CD4-positive, alpha-beta T cell (primary cell): ENCODE measurements at regions not wholly inside any gene's neighbourhood (a gene's known extent, or its start where the extent isn't known, plus 50 kb on each side); places are given as distances from the start of the nearest gene placed in this dataset.

Source experiments
- ATAC-seq: fragments of 200-7000 bp; cut with Tn5 transposase; one replicate; pipeline ENCODE4 v1.10.0; 2022; ENCODE audit warnings: mild to moderate bottlenecking; ENCODE audit not compliant: poor library complexity
- CTCF ChIA-PET: fragments of 350-600 bp; sonication (Branson Sonifier 250); formaldehyde crosslinking; loops from one replicate; lab custom pipeline; 2021; ENCODE audit warnings: antibody characterized with exemption, inconsistent platforms; lab: Charles Lee
- POLR2A ChIA-PET: fragments of 350-600 bp; sonication (Branson Sonifier 250); formaldehyde crosslinking; loops from one replicate; lab custom pipeline; 2021; ENCODE audit warnings: antibody characterized with exemption, inconsistent platforms; lab: Charles Lee
- DNase-seq, 14 experiments: peaks; one replicate each; pipeline ENCODE4 v3.0.0-alpha.2; 2013 to 2020; ENCODE audit warnings: mixed read lengths in 2 of 14
- H3K27ac ChIP-seq, 2 donors: one replicate each; pipeline versions ENCODE4 v1.5.1 to v1.7.0; 2013; ENCODE audit warnings: low read length in 2 of 2, low read depth in 1 of 2, mild to moderate bottlenecking in 1 of 2
- H3K27me3 ChIP-seq, 2 experiments: 1 replicate in 1 of 2; 2 replicates in 1 of 2; pipeline versions ENCODE4 v1.6.1 to v1.7.0; 2013; ENCODE audit warnings: low read length in 2 of 2, control low read depth in 1 of 2, mild to moderate bottlenecking in 1 of 2, moderate library complexity in 1 of 2; ENCODE audit not compliant: insufficient read depth in 2 of 2, control insufficient read depth in 1 of 2
- H3K36me3 ChIP-seq: one replicate; pipeline ENCODE4 v1.6.1; 2013; ENCODE audit warnings: low read length, control low read depth; ENCODE audit not compliant: insufficient read depth
- H3K4me1 ChIP-seq: one replicate; pipeline ENCODE4 v1.6.1; 2013; ENCODE audit warnings: low read length, control low read depth; ENCODE audit not compliant: insufficient read depth
- H3K4me3 ChIP-seq: one replicate; pipeline ENCODE4 v1.5.1; 2013; ENCODE audit warnings: mild to moderate bottlenecking, low read length, moderate library complexity
- H3K9me3 ChIP-seq, 2 experiments: 1 replicate in 1 of 2; 2 replicates in 1 of 2; pipeline versions ENCODE4 v1.6.1 to v1.7.0; 2013; ENCODE audit warnings: low read length in 2 of 2, mild to moderate bottlenecking in 2 of 2, control low read depth in 1 of 2, moderate library complexity in 1 of 2; ENCODE audit not compliant: control insufficient read depth in 1 of 2, insufficient read depth in 1 of 2
- H3K27ac Mint-ChIP-seq: one replicate; pipeline ENCODE4 v1.8.0; 2020; ENCODE audit warnings: mixed read lengths
- H3K27me3 Mint-ChIP-seq: one replicate; pipeline ENCODE4 v1.8.0; 2021; ENCODE audit warnings: mixed read lengths
- H3K36me3 Mint-ChIP-seq: one replicate; pipeline ENCODE4 v1.8.0; 2021; ENCODE audit warnings: low read depth, mixed read lengths
- H3K4me1 Mint-ChIP-seq: one replicate; pipeline ENCODE4 v1.8.0; 2021; ENCODE audit warnings: low read depth, mixed read lengths
- H3K4me3 Mint-ChIP-seq: one replicate; pipeline ENCODE4 v1.8.0; 2020; ENCODE audit warnings: mild to moderate bottlenecking, mixed read lengths
- H3K9me3 Mint-ChIP-seq: one replicate; pipeline ENCODE4 v1.8.0; 2020; ENCODE audit warnings: mixed read lengths
- intact Hi-C, 2 experiments: fragments of 100-400 bp; cut with DNase I in 1 of 2; cut with micrococcal nuclease in 1 of 2; formaldehyde crosslinking; loops; one replicate each; pipeline versions ENCODE4 v1.15.1 to v1.9.0; 2023 to 2025; cut with DNase I, micrococcal nuclease
- TF ChIP-seq, protein P1 (sequence below): fragments of 200-600 bp; IDR thresholded peaks from one replicate; pipeline ENCODE4 v1.8.0; 2022; ENCODE audit warnings: antibody characterized with exemption, mild to moderate bottlenecking

DNA sequence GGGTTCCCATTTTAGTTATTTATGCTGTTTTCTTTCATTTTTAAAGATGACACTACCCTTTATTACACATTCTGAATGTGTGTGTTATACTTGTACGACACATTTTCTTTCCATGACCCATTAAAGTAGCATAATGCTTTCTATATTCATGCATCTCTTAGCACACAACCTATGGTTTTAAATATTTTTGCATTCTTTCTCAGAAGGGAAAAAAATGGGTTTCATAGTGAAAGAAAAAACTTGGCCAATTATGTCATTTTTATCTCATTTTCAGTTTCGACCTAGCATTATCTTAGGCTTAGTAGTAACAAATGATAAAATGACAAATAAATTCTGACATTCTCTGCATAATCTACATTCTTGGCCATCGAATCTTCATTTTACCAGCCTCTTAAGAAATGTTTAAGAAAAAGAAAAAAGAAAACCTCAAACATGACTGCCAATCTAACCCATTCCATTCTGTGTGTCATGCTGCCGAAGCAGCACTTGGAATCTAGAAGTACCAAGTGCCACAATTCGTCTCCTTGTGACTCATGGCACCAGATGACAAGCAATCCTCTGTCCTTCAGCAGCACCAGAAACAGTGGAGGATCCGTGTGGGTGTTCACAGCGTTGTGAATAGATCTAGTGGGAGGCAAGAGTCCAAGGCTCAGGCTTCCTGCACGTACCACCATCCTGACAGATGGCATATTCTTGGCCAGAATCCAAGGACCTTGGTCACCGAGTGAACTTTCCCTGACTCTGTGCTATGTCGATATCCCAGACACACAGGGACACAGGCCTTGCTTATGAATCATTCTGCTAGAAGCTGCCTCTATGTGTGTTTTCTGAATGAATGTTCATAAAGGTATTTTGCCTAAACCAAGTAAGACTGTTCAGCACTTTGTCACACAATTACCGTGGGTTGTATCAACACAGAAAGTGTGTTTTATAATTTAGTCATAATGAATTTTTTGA lies 502.7 kb downstream of the NR2F1-AS1 start:
- intact Hi-C loops = no loop called here
- H3K27ac ChIP-seq = no peak overlapping the region
- no peaks in the 10 kb centered on the region for H3K9me3 ChIP-seq
- H3K4me3 ChIP-seq = no peak overlapping the region
- H3K36me3 Mint-ChIP-seq = no peaks in the 10 kb centered on the region
- no peak for ATAC-seq
- no peaks in the 10 kb centered on the region for H3K4me1 ChIP-seq
- no peaks in the 10 kb centered on the region for H3K27me3 Mint-ChIP-seq
- DNase-seq = no peak
- no peak overlapping the region for H3K27ac Mint-ChIP-seq
- no peaks in the 10 kb centered on the region for H3K36me3 ChIP-seq
- H3K4me3 Mint-ChIP-seq = no peak overlapping the region
- CTCF ChIA-PET = no interaction called here
- no peaks in the 10 kb centered on the region for H3K9me3 Mint-ChIP-seq
- H3K27me3 ChIP-seq = no peaks in the 10 kb centered on the region
- POLR2A ChIA-PET = no interaction called here
- H3K4me1 Mint-ChIP-seq = no peaks in the 10 kb centered on the region
- TF ChIP-seq, protein P1, sequence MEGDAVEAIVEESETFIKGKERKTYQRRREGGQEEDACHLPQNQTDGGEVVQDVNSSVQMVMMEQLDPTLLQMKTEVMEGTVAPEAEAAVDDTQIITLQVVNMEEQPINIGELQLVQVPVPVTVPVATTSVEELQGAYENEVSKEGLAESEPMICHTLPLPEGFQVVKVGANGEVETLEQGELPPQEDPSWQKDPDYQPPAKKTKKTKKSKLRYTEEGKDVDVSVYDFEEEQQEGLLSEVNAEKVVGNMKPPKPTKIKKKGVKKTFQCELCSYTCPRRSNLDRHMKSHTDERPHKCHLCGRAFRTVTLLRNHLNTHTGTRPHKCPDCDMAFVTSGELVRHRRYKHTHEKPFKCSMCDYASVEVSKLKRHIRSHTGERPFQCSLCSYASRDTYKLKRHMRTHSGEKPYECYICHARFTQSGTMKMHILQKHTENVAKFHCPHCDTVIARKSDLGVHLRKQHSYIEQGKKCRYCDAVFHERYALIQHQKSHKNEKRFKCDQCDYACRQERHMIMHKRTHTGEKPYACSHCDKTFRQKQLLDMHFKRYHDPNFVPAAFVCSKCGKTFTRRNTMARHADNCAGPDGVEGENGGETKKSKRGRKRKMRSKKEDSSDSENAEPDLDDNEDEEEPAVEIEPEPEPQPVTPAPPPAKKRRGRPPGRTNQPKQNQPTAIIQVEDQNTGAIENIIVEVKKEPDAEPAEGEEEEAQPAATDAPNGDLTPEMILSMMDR = no peak

DNA sequence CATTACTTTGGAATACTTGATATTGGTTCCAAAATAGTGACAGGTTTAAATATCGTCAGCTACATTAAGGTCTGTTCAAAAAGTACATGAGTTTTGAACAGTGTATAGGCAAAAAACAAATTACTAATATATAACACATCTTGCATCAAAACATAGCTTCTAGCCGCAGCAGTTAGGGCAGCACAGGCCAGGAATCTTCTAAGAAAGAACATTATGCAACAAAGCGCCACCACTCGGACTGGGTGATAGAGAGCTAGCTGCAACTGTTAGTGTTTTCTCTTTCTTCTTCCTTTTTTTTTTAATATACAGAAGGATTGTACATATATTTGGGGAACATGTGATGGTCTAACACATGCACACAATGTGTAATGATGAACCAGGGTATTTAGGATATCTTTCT lies 504.5 kb downstream of the NR2F1-AS1 start:
- ATAC-seq (no peak), DNase-seq (no peak)
- H3K36me3 ChIP-seq = no peaks in the 10 kb centered on the region
- no peak overlapping the region for H3K4me3 Mint-ChIP-seq
- H3K4me3 ChIP-seq = no peak overlapping the region
- no peak overlapping the region for H3K27ac Mint-ChIP-seq
- H3K36me3 Mint-ChIP-seq = no peaks in the 10 kb centered on the region
- no peaks in the 10 kb centered on the region for H3K27me3 ChIP-seq
- CTCF ChIA-PET = no interaction called here
- intact Hi-C loops = no loop called here
- no peaks in the 10 kb centered on the region for H3K4me1 ChIP-seq
- H3K27me3 Mint-ChIP-seq = no peaks in the 10 kb centered on the region
- no peak overlapping the region for H3K27ac ChIP-seq
- no peaks in the 10 kb centered on the region for H3K4me1 Mint-ChIP-seq
- POLR2A ChIA-PET = no interaction called here
- TF ChIP-seq, protein P1 = no peak
- peaks cover 3% of the 10 kb centered on the region for H3K9me3 Mint-ChIP-seq
- H3K9me3 ChIP-seq = no peaks in the 10 kb centered on the region

DNA sequence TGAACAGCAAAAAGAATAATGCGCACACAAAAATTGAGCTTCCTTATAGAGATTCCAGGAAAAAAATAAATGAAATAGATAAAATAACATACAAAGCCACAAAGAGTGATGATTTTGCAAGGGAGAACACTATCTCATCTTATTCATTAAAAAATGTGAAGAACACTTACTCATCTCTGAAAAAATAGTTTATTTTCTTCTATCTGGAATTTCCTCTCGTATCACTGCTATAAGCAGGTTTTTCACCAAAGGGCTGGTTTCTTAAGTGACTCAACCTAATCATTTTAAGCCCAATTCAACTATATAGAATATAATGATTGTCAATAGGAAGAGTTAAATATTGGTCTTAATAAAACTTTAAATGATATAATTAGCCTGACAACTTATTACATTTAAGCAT lies 504.9 kb downstream of the NR2F1-AS1 start:
- H3K4me3 ChIP-seq = no peak overlapping the region
- no peaks in the 10 kb centered on the region for H3K4me1 ChIP-seq
- H3K9me3 ChIP-seq = no peaks in the 10 kb centered on the region
- H3K27me3 ChIP-seq = no peaks in the 10 kb centered on the region
- Mint-ChIP-seq H3K4me1 (no peaks in the 10 kb centered on the region), H3K36me3 (no peaks in the 10 kb centered on the region), H3K4me3 (no peak overlapping the region), H3K9me3 (peaks cover 3% of the 10 kb centered on the region), H3K27me3 (no peaks in the 10 kb centered on the region), H3K27ac (no peak overlapping the region)
- TF ChIP-seq, protein P1 = no peak
- intact Hi-C loops = no loop called here
- ATAC-seq (no peak), DNase-seq (no peak)
- ChIA-PET POLR2A (no interaction called here), CTCF (no interaction called here)
- no peak overlapping the region for H3K27ac ChIP-seq
- no peaks in the 10 kb centered on the region for H3K36me3 ChIP-seq
